ENCODE measurements at regions not wholly inside any gene's neighbourhood (a gene's known extent, or its start where the extent isn't known, plus 50 kb on each side); places are given as distances from the start of the nearest gene placed in this dataset.

- no peak for DNase-seq (ENCODE audit: low read depth in 1 of 2, low spot score in 1 of 2)
- TF ChIP-seq CTCF (IDR thresholded peaks at IDR 0.05; ENCODE audit: insufficient read depth, low read length) (no peak), GABPA (IDR thresholded peaks at IDR 0.05; ENCODE audit: low read depth) (no peak), SPI1 (IDR thresholded peaks at IDR 0.05; ENCODE audit: borderline replicate concordance, low read depth) (no peak), POLR2AphosphoS5 (IDR thresholded peaks at IDR 0.05; ENCODE audit: low read depth) (no peak), REST (IDR thresholded peaks at IDR 0.05; ENCODE audit: insufficient replicate concordance, low read depth) (no peak)
- no peak overlapping the region for H3K4me3 ChIP-seq (replicated peaks; ENCODE audit: insufficient read depth, low read length)
- no peaks in the 10 kb centered on the region for H3K27me3 ChIP-seq (ENCODE audit: insufficient read depth, poor library complexity, severe bottlenecking)
- no peak overlapping the region for H3K27ac ChIP-seq (replicated peaks)
Measured at GRCh38 chr1:94596260-94596659, 54.7 kb upstream of the F3 start.

GRCh38 chr1:94595658-94596057 is 54.1 kb upstream of the F3 start:
- no peaks in the 10 kb centered on the region for H3K27me3 ChIP-seq (ENCODE audit: insufficient read depth, poor library complexity, severe bottlenecking)
- DNase-seq (ENCODE audit: low read depth in 1 of 2, low spot score in 1 of 2) = no peak

GRCh38 chr1:94593611-94594010 is 52.1 kb upstream of the F3 start:
- no peak overlapping the region for H3K27ac ChIP-seq (replicated peaks)
- no peak overlapping the region for H3K4me3 ChIP-seq (replicated peaks; ENCODE audit: insufficient read depth, low read length)
- TF ChIP-seq SPI1 (IDR thresholded peaks at IDR 0.05; ENCODE audit: borderline replicate concordance, low read depth) (no peak), GABPA (IDR thresholded peaks at IDR 0.05; ENCODE audit: low read depth) (no peak), REST (IDR thresholded peaks at IDR 0.05; ENCODE audit: insufficient replicate concordance, low read depth) (no peak), POLR2AphosphoS5 (IDR thresholded peaks at IDR 0.05; ENCODE audit: low read depth) (no peak), CTCF (IDR thresholded peaks at IDR 0.05; ENCODE audit: insufficient read depth, low read length) (no peak)
- DNase-seq (ENCODE audit: low read depth in 1 of 2, low spot score in 1 of 2) = no peak
- no peaks in the 10 kb centered on the region for H3K27me3 ChIP-seq (ENCODE audit: insufficient read depth, poor library complexity, severe bottlenecking)

More at GRCh38 chr1:94595658-94596057, 54.1 kb upstream of the F3 start:
- no peak overlapping the region for H3K27ac ChIP-seq (replicated peaks)
- TF ChIP-seq GABPA (IDR thresholded peaks at IDR 0.05; ENCODE audit: low read depth) (no peak), POLR2AphosphoS5 (IDR thresholded peaks at IDR 0.05; ENCODE audit: low read depth) (no peak), REST (IDR thresholded peaks at IDR 0.05; ENCODE audit: insufficient replicate concordance, low read depth) (no peak), SPI1 (IDR thresholded peaks at IDR 0.05; ENCODE audit: borderline replicate concordance, low read depth) (no peak), CTCF (IDR thresholded peaks at IDR 0.05; ENCODE audit: insufficient read depth, low read length) (no peak)
- H3K4me3 ChIP-seq (replicated peaks; ENCODE audit: insufficient read depth, low read length) = no peak overlapping the region
